Panc1 (cell line): ENCODE measurements at regions not wholly inside any gene's neighbourhood (a gene's known extent, or its start where the extent isn't known, plus 50 kb on each side); places are given as distances from the start of the nearest gene placed in this dataset.

Experiments
- ATAC-seq: fragments of 200-7000 bp; cut with Tn5 transposase; 2 replicates; pipeline ENCODE4 v1.9.1; 2020; ENCODE audit warnings: mild to moderate bottlenecking, moderate library complexity
- BruUV-seq: library from RNA; stranded (reverse); fragments of 400-500 nt; replicated peaks from 2 replicates; lab custom pipeline; 2021; lab: Mats Ljungman, UMichigan
- CTCF ChIA-PET: fragments of 300-600 bp; sonication (Branson Sonifier 250); formaldehyde crosslinking; loops from one replicate; lab custom pipeline; 2022; ENCODE audit warnings: antibody characterized with exemption; lab: Charles Lee
- POLR2A ChIA-PET: fragments of 300-600 bp; sonication (Branson Sonifier 250); formaldehyde crosslinking; loops from one replicate; lab custom pipeline; 2022; ENCODE audit warnings: antibody characterized with exemption; lab: Charles Lee
- DNase-seq: peaks from one replicate; pipeline ENCODE4 v3.0.0-alpha.2; 2010; ENCODE audit warnings: low read depth, low spot score
- H3K27ac ChIP-seq: 2 replicates; pipeline ENCODE4 v1.5.1; 2011; ENCODE audit warnings: mild to moderate bottlenecking, low read length, inconsistent platforms
- H3K27me3 ChIP-seq: fragments of 200-500 bp; sonication (Bioruptor generic); 2 replicates; pipeline ENCODE4 v1.6.0; 2014; ENCODE audit warnings: low read length, inconsistent platforms; ENCODE audit not compliant: control insufficient read depth, insufficient read depth
- H3K36me3 ChIP-seq: fragments of 200-500 bp; sonication (Bioruptor generic); 2 replicates; pipeline ENCODE4 v1.5.1; 2014; ENCODE audit warnings: inconsistent platforms, mild to moderate bottlenecking, low read length, moderate library complexity; ENCODE audit not compliant: control insufficient read depth, insufficient read depth
- H3K4me1 ChIP-seq: 2 replicates; pipeline ENCODE4 v1.5.1; 2011; ENCODE audit warnings: inconsistent platforms, mild to moderate bottlenecking, low read length, moderate library complexity; ENCODE audit not compliant: control insufficient read depth, insufficient read depth
- H3K4me3 ChIP-seq, 2 experiments: 2 replicates each; pipeline ENCODE4 v1.5.1; 2011 to 2012; ENCODE audit warnings: low read depth in 2 of 2, low read length in 2 of 2, mild to moderate bottlenecking in 2 of 2, inconsistent platforms in 1 of 2, moderate library complexity in 1 of 2
- H3K9me3 ChIP-seq: fragments of 200-500 bp; sonication (Bioruptor generic); 2 replicates; pipeline ENCODE4 v1.5.1; 2014; ENCODE audit warnings: low read depth, mild to moderate bottlenecking, inconsistent platforms, low read length, moderate library complexity; ENCODE audit not compliant: control insufficient read depth, insufficient read depth
- CTCF ChIP-seq: fragments of 450-650 bp; IDR thresholded peaks from 2 replicates; pipeline ENCODE4 v1.5.1; 2017; ENCODE audit warnings: mild to moderate bottlenecking
- POLR2AphosphoS5 ChIP-seq: IDR thresholded peaks from 2 replicates; pipeline ENCODE4 v1.6.1; 2012; ENCODE audit warnings: mild to moderate bottlenecking, low read depth, low read length, moderate library complexity
- REST ChIP-seq, 2 experiments: IDR thresholded peaks; 2 replicates each; pipeline ENCODE4 v1.6.1; 2011 to 2012; ENCODE audit warnings: low read depth in 2 of 2, control low read depth in 1 of 2, low read length in 1 of 2, mild to moderate bottlenecking in 1 of 2, moderate library complexity in 1 of 2; ENCODE audit not compliant: insufficient read depth in 1 of 2
- SIN3A ChIP-seq: IDR thresholded peaks from 2 replicates; pipeline ENCODE4 v1.6.1; 2012; ENCODE audit warnings: low read depth, mild to moderate bottlenecking, low read length, moderate library complexity, borderline replicate concordance; ENCODE audit not compliant: insufficient read depth
- TCF7L2 ChIP-seq: IDR thresholded peaks from 2 replicates; pipeline ENCODE4 v1.6.1; 2011; ENCODE audit warnings: mild to moderate bottlenecking, low read depth, low read length, inconsistent platforms
- in situ Hi-C: cut with HindIII; loops from 2 replicates; pipeline ENCODE4 v1.10.0; 2016; ENCODE audit warnings: low sequenced_read_pairs, low pct_unique_long_range_greater_than_20kb
- intact Hi-C: fragments of 100-400 bp; cut with micrococcal nuclease; formaldehyde crosslinking; loops from one replicate; pipeline ENCODE4 v1.10.0; 2022; ENCODE audit not compliant: unreplicated experiment

- H3K27ac ChIP-seq = no peak overlapping the region
- ChIA-PET POLR2A (no interaction called here), CTCF (no interaction called here)
- in situ Hi-C loops (no loop called here), intact Hi-C loops (no loop called here)
- H3K27me3 ChIP-seq = no peaks in the 10 kb centered on the region
- no peaks in the 10 kb centered on the region for H3K4me1 ChIP-seq
- no peak for TF ChIP-seq CTCF
- TF ChIP-seq REST (IDR thresholded peaks at IDR 0.05; ENCODE audit: insufficient read depth in 1 of 2, low read depth in 2 of 2, low read length in 1 of 2) = no peak
- no peak for TF ChIP-seq POLR2AphosphoS5
- no peak for TF ChIP-seq SIN3A
- TF ChIP-seq TCF7L2 = no peak
- H3K36me3 ChIP-seq = no peaks in the 10 kb centered on the region
- no TSS peak for BruUV-seq
- no peak overlapping the region for H3K4me3 ChIP-seq
- ATAC-seq = no peak
- H3K9me3 ChIP-seq = no peaks in the 10 kb centered on the region
- DNase-seq = no peak
Measured at GRCh38 chr5:33316773-33317172, 124.0 kb upstream of the TARS1 start.

GRCh38 chr5:33317271-33317670 lies 123.5 kb upstream of the TARS1 start:
- Histone ChIP-seq H3K4me1 (no peaks in the 10 kb centered on the region), H3K27me3 (no peaks in the 10 kb centered on the region), H3K27ac (no peak overlapping the region), H3K9me3 (no peaks in the 10 kb centered on the region), H3K36me3 (no peaks in the 10 kb centered on the region), H3K4me3 (no peak overlapping the region)
- in situ Hi-C loops = no loop called here
- DNase-seq (no peak), ATAC-seq (no peak)
- ChIA-PET CTCF (no interaction called here), POLR2A (no interaction called here)
- TF ChIP-seq TCF7L2 (no peak), SIN3A (no peak), POLR2AphosphoS5 (no peak), CTCF (no peak), REST (IDR thresholded peaks at IDR 0.05; ENCODE audit: insufficient read depth in 1 of 2, low read depth in 2 of 2, low read length in 1 of 2) (no peak)
- intact Hi-C loops = no loop called here
- no TSS peak for BruUV-seq
